ENCODE measurements at regions not wholly inside any gene's neighbourhood (a gene's known extent, or its start where the extent isn't known, plus 50 kb on each side); places are given as distances from the start of the nearest gene placed in this dataset.

- TF ChIP-seq CTCF (IDR thresholded peaks at IDR 0.05; ENCODE audit: low read depth, low read length) (no peak), POLR2A (IDR thresholded peaks at IDR 0.05; ENCODE audit: extremely low read depth, insufficient read length) (no peak)
- DNase-seq (ENCODE audit: low read depth), result no peak
- no peak overlapping the region for H3K4me3 ChIP-seq (ENCODE audit: low read depth, low read length)
These were observed 258.6 kb downstream of the RBM43 start for GRCh38 chr2:151002959-151003600.

- DNase-seq (ENCODE audit: low read depth), result no peak
- no peak for TF ChIP-seq MAX (IDR thresholded peaks at IDR 0.05; ENCODE audit: low read depth, low read length)
- TF ChIP-seq CTCF (IDR thresholded peaks at IDR 0.05; ENCODE audit: low read depth, low read length), result no peak
- TF ChIP-seq MYC (IDR thresholded peaks at IDR 0.05; ENCODE audit: low read depth, low read length), result no peak
- TF ChIP-seq POLR2A (IDR thresholded peaks at IDR 0.05; ENCODE audit: extremely low read depth, insufficient read length), result no peak
- no peak overlapping the region for H3K4me3 ChIP-seq (ENCODE audit: low read depth, low read length)
These were observed 263.8 kb downstream of the RBM43 start for GRCh38 chr2:150997702-150998440.

- no peak for DNase-seq (ENCODE audit: low read depth)
- no peak overlapping the region for H3K4me3 ChIP-seq (ENCODE audit: low read depth, low read length)
- TF ChIP-seq MAX (IDR thresholded peaks at IDR 0.05; ENCODE audit: low read depth, low read length) (no peak), CTCF (IDR thresholded peaks at IDR 0.05; ENCODE audit: low read depth, low read length) (no peak), MYC (IDR thresholded peaks at IDR 0.05; ENCODE audit: low read depth, low read length) (no peak), POLR2A (IDR thresholded peaks at IDR 0.05; ENCODE audit: extremely low read depth, insufficient read length) (no peak)
These were observed 264.6 kb downstream of the RBM43 start for GRCh38 chr2:150997066-150997465.

- no peak for DNase-seq (ENCODE audit: low read depth)
- TF ChIP-seq MYC (IDR thresholded peaks at IDR 0.05; ENCODE audit: low read depth, low read length), result no peak
- no peak for TF ChIP-seq POLR2A (IDR thresholded peaks at IDR 0.05; ENCODE audit: extremely low read depth, insufficient read length)
- H3K4me3 ChIP-seq (ENCODE audit: low read depth, low read length), result no peak overlapping the region
These were observed 267.6 kb downstream of the RBM43 start for GRCh38 chr2:150994076-150994475.

- DNase-seq (ENCODE audit: low read depth), result no peak
- TF ChIP-seq POLR2A (IDR thresholded peaks at IDR 0.05; ENCODE audit: extremely low read depth, insufficient read length) (no peak), CTCF (IDR thresholded peaks at IDR 0.05; ENCODE audit: low read depth, low read length) (no peak)
- H3K4me3 ChIP-seq (ENCODE audit: low read depth, low read length), result no peak overlapping the region
These were observed 271.7 kb downstream of the RBM43 start for GRCh38 chr2:150989969-150990368.

GRCh38 chr2:150985741-150986140, 275.9 kb downstream of the RBM43 start:
- no peak overlapping the region for H3K4me3 ChIP-seq (ENCODE audit: low read depth, low read length)
- TF ChIP-seq CTCF (IDR thresholded peaks at IDR 0.05; ENCODE audit: low read depth, low read length), result no peak
- no peak for TF ChIP-seq MYC (IDR thresholded peaks at IDR 0.05; ENCODE audit: low read depth, low read length)
- no peak for TF ChIP-seq POLR2A (IDR thresholded peaks at IDR 0.05; ENCODE audit: extremely low read depth, insufficient read length)
- TF ChIP-seq MAX (IDR thresholded peaks at IDR 0.05; ENCODE audit: low read depth, low read length), result no peak
- no peak for DNase-seq (ENCODE audit: low read depth)

Data from NB4 (cell line).